Keratinocyte (primary cell): ENCODE measurements at regions not wholly inside any gene's neighbourhood (a gene's known extent, or its start where the extent isn't known, plus 50 kb on each side); places are given as distances from the start of the nearest gene placed in this dataset.

ENCODE experiments used
- DNase-seq: peaks from one replicate; pipeline ENCODE4 v3.0.0-alpha.2; 2011; ENCODE audit warnings: low read depth, missing footprints, low spot score
- FAIRE-seq: peaks from 2 replicates; lab custom pipeline; 2011; peaks lifted over from hg19 to GRCh38; lab: Jason Lieb, UNC
- H2AFZ ChIP-seq: 2 replicates; pipeline ENCODE4 v1.6.0; 2012; ENCODE audit warnings: low read length, control low read depth, inconsistent platforms; ENCODE audit not compliant: control insufficient read depth
- H3K27ac ChIP-seq: 2 replicates; pipeline ENCODE4 v1.5.1; 2011; ENCODE audit warnings: low read length; ENCODE audit not compliant: control insufficient read depth, insufficient read depth
- H3K27me3 ChIP-seq: 3 replicates; pipeline ENCODE4 v1.6.0; 2011; ENCODE audit warnings: low read length; ENCODE audit not compliant: control insufficient read depth, insufficient read depth; ENCODE audit errors: extremely low read depth
- H3K36me3 ChIP-seq, 2 experiments: 2 replicates in 1 of 2; 3 replicates in 1 of 2; pipeline ENCODE4 v1.5.1; 2011; ENCODE audit warnings: low read length in 2 of 2, mild to moderate bottlenecking in 1 of 2; ENCODE audit not compliant: control insufficient read depth in 2 of 2, insufficient read depth in 2 of 2; ENCODE audit errors: extremely low read depth in 1 of 2
- H3K4me1 ChIP-seq: 3 replicates; pipeline ENCODE4 v1.5.1; 2011; ENCODE audit warnings: low read length; ENCODE audit not compliant: control insufficient read depth, insufficient read depth; ENCODE audit errors: extremely low read depth
- H3K4me2 ChIP-seq: 3 replicates; pipeline ENCODE4 v1.6.0; 2011; ENCODE audit warnings: low read depth, low read length; ENCODE audit not compliant: control insufficient read depth, insufficient read depth; ENCODE audit errors: extremely low read depth
- H3K4me3 ChIP-seq, 3 experiments: fragments of 200-600 bp in 1 of 3; sonication (generic) in 1 of 3; 2 replicates in 2 of 3; 3 replicates in 1 of 3; pipeline ENCODE4 v1.5.1; 2011 to 2016; ENCODE audit warnings: low read length in 3 of 3, mild to moderate bottlenecking in 3 of 3, control low read depth in 2 of 3, inconsistent platforms in 1 of 3, low read depth in 1 of 3, mixed read lengths in 1 of 3, mixed run types in 1 of 3, moderate library complexity in 1 of 3; ENCODE audit not compliant: control insufficient read depth in 2 of 3, insufficient read depth in 2 of 3; ENCODE audit errors: extremely low read depth in 1 of 3
- H3K79me2 ChIP-seq: 2 replicates; pipeline ENCODE4 v1.6.0; 2012; ENCODE audit warnings: low read length; ENCODE audit not compliant: control insufficient read depth, insufficient read depth
- H3K9ac ChIP-seq: 3 replicates; pipeline ENCODE4 v1.6.0; 2011; ENCODE audit warnings: low read length; ENCODE audit not compliant: control insufficient read depth, insufficient read depth; ENCODE audit errors: extremely low read depth
- H3K9me1 ChIP-seq: 3 replicates; pipeline ENCODE4 v1.6.0; 2011; ENCODE audit warnings: low read length; ENCODE audit not compliant: control insufficient read depth, insufficient read depth; ENCODE audit errors: extremely low read depth
- H3K9me3 ChIP-seq: 2 replicates; pipeline ENCODE4 v1.5.1; 2012; ENCODE audit warnings: low read depth, low read length; ENCODE audit not compliant: control insufficient read depth
- H4K20me1 ChIP-seq: 3 replicates; pipeline ENCODE4 v1.6.0; 2011; ENCODE audit warnings: low read length; ENCODE audit not compliant: control insufficient read depth, insufficient read depth; ENCODE audit errors: extremely low read depth
- CTCF ChIP-seq, 3 experiments: IDR thresholded peaks in 1 of 3; conservative IDR thresholded peaks in 1 of 3; optimal IDR thresholded peaks in 1 of 3; 2 replicates in 2 of 3; 3 replicates in 1 of 3; pipeline versions ENCODE3 to v1.5.1; 2011; ENCODE audit warnings: low read length in 3 of 3, mild to moderate bottlenecking in 3 of 3, moderate library complexity in 2 of 3, control low read depth in 1 of 3, inconsistent platforms in 1 of 3; ENCODE audit not compliant: insufficient read depth in 2 of 3; ENCODE audit errors: extremely low read depth in 1 of 3
- EZH2 ChIP-seq: IDR thresholded peaks from one replicate; pipeline ENCODE4 v1.6.1; 2012; ENCODE audit warnings: inconsistent platforms, mild to moderate bottlenecking, low read length, moderate library complexity
- dilution Hi-C: fragments of 300-500 bp; cut with MboI; formaldehyde crosslinking; loops from one replicate; pipeline ENCODE4 v1.7.0; 2020; ENCODE audit warnings: low sequenced_read_pairs; ENCODE audit not compliant: extremely low pct_ligation_motif_present

GRCh38 chr1:87799451-87799850 is 470.8 kb downstream of the LMO4 start:
- no peaks in the 10 kb centered on the region for H3K9me3 ChIP-seq
- no peak for FAIRE-seq

GRCh38 chr1:87800006-87800405 is 471.3 kb downstream of the LMO4 start:
- Histone ChIP-seq H3K9me1 (no peaks in the 10 kb centered on the region), H3K9ac (no peak overlapping the region), H2AFZ (no peak overlapping the region), H3K4me2 (no peak overlapping the region), H3K4me1 (peaks cover 10% of the 10 kb centered on the region), H3K36me3 (no peaks in the 10 kb centered on the region), H3K4me3 (no peak overlapping the region), H4K20me1 (no peaks in the 10 kb centered on the region), H3K27ac (no peak overlapping the region), H3K27me3 (no peaks in the 10 kb centered on the region), H3K79me2 (no peaks in the 10 kb centered on the region), H3K9me3 (no peaks in the 10 kb centered on the region)
- DNase-seq: no peak
- dilution Hi-C loops: no loop called here
- TF ChIP-seq EZH2 (no peak), CTCF (optimal IDR thresholded peaks at IDR 0.05 in 1 of 3, IDR thresholded peaks at IDR 0.05 in 1 of 3, conservative IDR thresholded peaks at IDR 0.05 in 1 of 3; ENCODE audit: extremely low read depth in 1 of 3, insufficient read depth in 2 of 3, low read length in 3 of 3) (no peak)
- no peak for FAIRE-seq

More at GRCh38 chr1:87799451-87799850, 470.8 kb downstream of the LMO4 start:
- TF ChIP-seq EZH2 (no peak), CTCF (optimal IDR thresholded peaks at IDR 0.05 in 1 of 3, IDR thresholded peaks at IDR 0.05 in 1 of 3, conservative IDR thresholded peaks at IDR 0.05 in 1 of 3; ENCODE audit: extremely low read depth in 1 of 3, insufficient read depth in 2 of 3, low read length in 3 of 3) (no peak)
- DNase-seq: no peak
- Histone ChIP-seq H3K4me1 (peaks cover 15% of the 10 kb centered on the region), H3K4me2 (no peak overlapping the region), H3K79me2 (no peaks in the 10 kb centered on the region), H3K9me1 (no peaks in the 10 kb centered on the region), H3K36me3 (no peaks in the 10 kb centered on the region), H3K9ac (no peak overlapping the region), H2AFZ (no peak overlapping the region), H4K20me1 (no peaks in the 10 kb centered on the region), H3K4me3 (no peak overlapping the region), H3K27ac (no peak overlapping the region), H3K27me3 (no peaks in the 10 kb centered on the region)
- dilution Hi-C loops: no loop called here
